ENCODE measurements at regions not wholly inside any gene's neighbourhood (a gene's known extent, or its start where the extent isn't known, plus 50 kb on each side); places are given as distances from the start of the nearest gene placed in this dataset.

DNA sequence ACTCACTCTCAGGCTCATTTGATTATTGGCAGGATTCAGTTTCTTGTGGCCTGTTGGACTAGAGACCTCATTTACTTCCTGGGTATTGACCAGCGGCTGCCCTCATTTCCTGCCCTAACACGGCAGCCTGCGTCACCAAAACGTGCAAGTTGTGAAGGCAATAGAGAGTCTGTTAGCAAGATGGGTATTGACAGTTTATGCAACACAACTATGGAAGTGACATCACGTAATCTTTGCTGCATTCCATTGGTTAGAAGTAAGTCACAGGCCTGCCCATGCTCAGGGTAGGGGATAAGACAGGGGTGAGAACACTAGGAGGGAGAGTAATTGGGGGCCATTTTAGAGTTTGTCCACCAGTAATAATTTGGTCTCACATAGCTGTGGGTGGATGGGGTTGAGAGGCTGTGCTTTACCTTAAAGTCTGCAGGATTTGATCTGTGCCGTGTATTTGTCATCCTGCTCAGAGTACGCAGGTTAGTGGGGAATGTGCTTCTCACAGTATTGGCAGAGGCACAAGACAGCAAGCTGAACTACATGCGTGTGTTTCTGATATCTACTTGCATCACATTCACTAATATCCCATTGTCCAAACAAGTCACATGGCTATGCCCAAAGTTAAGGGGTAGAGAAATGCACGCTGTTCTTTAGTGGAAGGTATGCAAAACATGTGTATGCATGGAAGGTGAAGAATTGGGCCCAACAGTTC lies 83.3 kb downstream of the EDEM1 start:
- DNase-seq (ENCODE audit: low spot score), result no peak

DNA sequence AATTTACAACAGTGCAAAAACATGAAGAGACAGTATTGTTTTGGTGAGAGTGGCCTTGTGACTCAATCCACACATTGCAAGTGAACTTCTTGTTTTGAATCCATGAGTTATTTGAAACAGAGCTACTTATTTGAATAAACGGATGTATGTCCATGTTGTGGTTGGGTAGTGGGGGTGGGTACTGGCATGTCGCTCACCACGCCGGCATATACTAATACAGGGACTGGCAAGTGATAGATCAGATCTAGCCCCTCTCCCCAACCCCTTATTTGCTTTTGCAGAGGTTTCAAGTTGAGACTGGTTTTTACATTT lies 83.8 kb downstream of the EDEM1 start:
- no peak for DNase-seq (ENCODE audit: low spot score)

- no peak for DNase-seq (ENCODE audit: low spot score)
These were observed 84.9 kb downstream of the EDEM1 start for GRCh38 chr3:5272387-5272786.

- DNase-seq (ENCODE audit: low spot score), result no peak
These were observed 86.6 kb downstream of the EDEM1 start for GRCh38 chr3:5274091-5274490.

GRCh38 chr3:5275529-5275928 lies 88.0 kb downstream of the EDEM1 start:
- DNase-seq (ENCODE audit: low spot score), result peak; percentile 18

GRCh38 chr3:5276934-5277333 lies 89.4 kb downstream of the EDEM1 start:
- DNase-seq (ENCODE audit: low spot score), result no peak

GRCh38 chr3:5277612-5278236 lies 90.2 kb downstream of the EDEM1 start:
- DNase-seq (ENCODE audit: low spot score), result no peak

DNA sequence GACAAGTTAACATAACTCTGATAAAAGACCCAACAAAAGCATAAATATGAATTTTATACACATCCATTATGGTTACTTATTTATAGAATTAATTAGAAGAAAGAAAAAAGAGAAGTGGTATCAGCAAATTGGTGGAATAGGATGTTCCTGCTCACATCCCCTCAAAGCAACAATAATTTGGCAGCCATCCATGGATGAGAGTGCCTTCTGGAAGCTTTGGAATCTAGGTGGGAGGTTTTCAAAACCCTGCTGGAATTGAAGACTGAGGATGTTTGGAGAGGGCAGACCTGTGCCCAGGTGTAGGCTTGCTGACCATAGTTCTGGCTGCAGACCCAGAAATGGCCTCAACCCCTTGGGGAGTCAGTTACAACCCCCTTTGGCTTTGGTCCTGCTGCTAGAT lies 91.2 kb downstream of the EDEM1 start:
- no peak for DNase-seq (ENCODE audit: low spot score)

DNA sequence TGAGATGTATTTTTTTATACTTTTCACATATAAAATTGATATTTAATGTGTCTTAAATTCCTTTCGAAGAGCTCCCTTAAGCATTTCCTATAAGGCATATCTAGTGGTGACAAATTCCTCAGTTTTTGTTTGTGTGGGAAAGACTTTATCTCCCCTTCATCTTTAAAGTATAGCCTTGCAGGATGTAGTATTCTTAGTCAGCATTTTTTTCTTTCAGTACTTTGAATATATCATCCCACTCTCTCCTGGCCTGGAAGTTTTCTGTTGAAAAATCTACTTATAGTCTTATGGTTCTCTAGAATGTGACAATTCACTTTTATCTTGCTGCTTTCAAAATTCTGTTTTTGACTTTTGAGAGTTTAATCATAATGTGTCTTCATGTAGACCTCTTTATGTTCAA lies 95.2 kb downstream of the EDEM1 start:
- no peak for DNase-seq (ENCODE audit: low spot score)

GRCh38 chr3:5285439-5285838 lies 97.9 kb downstream of the EDEM1 start:
- no peak for DNase-seq (ENCODE audit: low spot score)

GRCh38 chr3:5290915-5291314 lies 103.4 kb downstream of the EDEM1 start:
- no peak for DNase-seq (ENCODE audit: low spot score)

- DNase-seq (ENCODE audit: low spot score), result no peak
These were observed 105.0 kb downstream of the EDEM1 start for GRCh38 chr3:5292512-5292911.

DNA sequence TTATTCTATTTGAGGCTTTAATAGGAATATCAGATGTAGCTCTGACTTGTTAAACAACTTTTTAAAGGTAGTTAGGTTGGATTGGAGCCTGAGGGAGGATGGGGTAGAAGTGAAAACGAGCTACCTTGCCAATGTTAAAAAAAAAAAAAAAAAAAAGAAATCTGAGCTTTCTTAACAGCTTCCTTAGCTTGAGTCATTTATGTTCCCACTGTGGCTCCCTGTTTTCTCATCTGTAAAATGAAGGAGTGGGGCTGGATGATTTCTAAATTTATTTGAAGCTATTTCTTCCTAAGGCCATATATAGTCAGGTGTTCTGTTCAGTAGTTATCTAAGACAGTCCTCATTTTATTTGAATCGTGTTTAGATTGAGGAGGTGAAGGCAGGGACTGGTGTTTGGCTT lies 105.7 kb downstream of the EDEM1 start:
- DNase-seq (ENCODE audit: low spot score), result no peak

DNA sequence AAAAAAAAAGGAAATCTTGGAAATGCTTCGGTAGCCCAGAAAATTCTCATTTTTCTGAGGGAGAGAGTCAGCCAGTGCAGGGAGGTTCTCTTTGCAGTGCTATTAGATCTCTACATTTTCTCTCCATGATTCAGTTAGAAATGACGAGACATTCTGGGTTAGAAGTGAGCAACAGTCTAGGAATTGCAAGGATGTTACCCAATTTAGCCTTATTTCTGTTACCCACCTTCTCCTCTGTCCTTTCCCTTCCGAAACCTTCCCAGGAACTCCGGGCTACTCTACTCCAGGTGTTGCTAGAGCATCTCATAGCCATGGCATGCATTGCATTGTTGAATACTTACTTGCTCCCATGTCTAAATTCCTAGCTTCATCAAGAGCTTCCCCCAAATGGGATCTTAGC lies 106.8 kb downstream of the EDEM1 start:
- DNase-seq (ENCODE audit: low spot score), result peak; percentile 18

GRCh38 chr3:5295191-5295690 lies 107.7 kb downstream of the EDEM1 start:
- DNase-seq (ENCODE audit: low spot score), result no peak

DNA sequence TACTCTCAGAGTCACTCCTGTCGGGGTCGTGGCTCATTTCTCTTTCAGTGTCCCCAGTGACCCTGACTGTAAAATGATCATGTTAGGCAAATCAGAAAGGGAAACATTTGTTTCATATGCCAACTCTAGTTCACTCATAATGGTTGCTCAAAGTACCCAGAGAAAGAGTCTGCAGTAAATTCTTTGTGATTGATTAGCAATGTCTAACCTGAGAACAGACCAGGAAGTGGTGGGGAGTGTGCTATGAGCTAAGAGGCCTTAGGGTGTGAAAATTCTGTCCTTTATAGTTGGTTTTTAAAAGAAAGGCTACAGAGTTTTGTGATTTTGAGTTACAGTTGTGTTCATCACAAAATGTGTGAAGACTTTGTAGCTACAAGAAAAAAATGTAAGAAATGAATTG lies 108.9 kb downstream of the EDEM1 start:
- no peak for DNase-seq (ENCODE audit: low spot score)

DNA sequence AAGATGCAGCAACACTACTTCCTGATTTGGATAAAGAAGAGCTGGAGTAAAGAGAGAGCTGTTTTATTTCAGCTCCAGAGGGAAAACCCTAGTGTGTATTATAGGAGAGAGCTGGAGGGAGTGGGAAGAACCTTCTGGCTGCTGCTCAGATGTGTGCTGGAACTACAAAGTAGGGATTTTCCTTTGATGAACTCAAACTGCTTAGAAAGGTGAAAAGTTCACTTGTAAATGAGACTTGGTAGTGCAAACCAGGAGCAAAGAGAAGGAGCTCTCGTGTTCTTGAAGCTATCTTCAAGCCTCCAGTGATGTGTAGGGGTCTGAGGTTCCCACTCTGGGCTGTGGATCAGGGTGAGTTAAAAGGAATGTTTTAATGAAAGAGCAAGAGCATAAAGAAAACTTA lies 110.4 kb downstream of the EDEM1 start:
- DNase-seq (ENCODE audit: low spot score), result no peak

- no peak for DNase-seq (ENCODE audit: low spot score)
These were observed 110.9 kb downstream of the EDEM1 start for GRCh38 chr3:5298453-5298852.

- DNase-seq (ENCODE audit: low spot score), result no peak
These were observed 111.7 kb downstream of the EDEM1 start for GRCh38 chr3:5299161-5299560.

GRCh38 chr3:5300638-5301037 lies 113.1 kb downstream of the EDEM1 start:
- DNase-seq (ENCODE audit: low spot score), result no peak

DNA sequence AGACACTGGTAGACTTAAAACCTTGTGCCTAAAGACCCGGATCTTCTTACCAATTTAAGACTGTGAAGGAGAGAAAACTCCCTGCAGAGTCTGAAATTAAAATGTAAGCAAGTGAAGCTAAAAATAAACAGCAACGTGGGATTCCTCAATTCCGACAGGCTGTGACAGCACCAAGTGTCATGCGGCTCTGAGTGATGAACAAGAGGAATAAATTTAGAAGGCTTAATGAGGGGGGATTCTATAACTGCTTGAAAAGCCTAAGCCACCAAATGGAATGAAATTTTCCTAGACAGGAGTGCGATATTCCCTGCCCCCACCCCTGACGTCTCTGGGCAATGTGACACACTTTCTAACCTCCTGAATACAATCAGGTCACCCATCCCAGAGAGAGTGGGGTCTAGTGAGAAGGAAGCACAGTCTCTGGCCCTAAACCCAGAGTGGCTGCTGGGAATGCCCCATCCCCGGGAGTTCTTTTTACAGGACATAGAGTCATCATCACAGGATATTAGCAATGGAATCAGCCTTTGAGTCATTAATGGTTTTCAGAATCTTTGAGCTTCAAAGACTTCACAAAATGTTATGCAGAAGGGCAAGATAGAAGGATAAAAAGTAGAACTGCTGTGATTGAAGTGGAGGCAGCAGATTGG lies 114.3 kb downstream of the EDEM1 start:
- no peak for DNase-seq (ENCODE audit: low spot score)

- no peak for DNase-seq (ENCODE audit: low spot score)
These were observed 115.2 kb downstream of the EDEM1 start for GRCh38 chr3:5302661-5303060.

GRCh38 chr3:5304188-5304587 lies 116.7 kb downstream of the EDEM1 start:
- no peak for DNase-seq (ENCODE audit: low spot score)

Measured in hepatic stellate cell (primary cell).